Spleen (tissue), 7 donors: ENCODE measurements at regions not wholly inside any gene's neighbourhood (a gene's known extent, or its start where the extent isn't known, plus 50 kb on each side); places are given as distances from the start of the nearest gene placed in this dataset.

Source experiments
- CTCF ChIP-seq, 11 experiments: fragments of 200-600 bp in 7 of 11; fragments of 450-650 bp in 4 of 11; sonication (generic) in 4 of 11; IDR thresholded peaks in 8 of 11; conservative IDR thresholded peaks in 3 of 11; 1 replicate in 7 of 11; 2 replicates in 4 of 11; pipeline versions ENCODE4 v1.4.0 to v1.8.0; 2016 to 2021; ENCODE audit warnings: antibody characterized with exemption in 11 of 11, inconsistent platforms in 4 of 11, mild to moderate bottlenecking in 1 of 11
- POLR2A ChIP-seq, 3 donors: fragments of 450-650 bp; IDR thresholded peaks; one replicate each; pipeline ENCODE4 v1.5.1; 2017; ENCODE audit warnings: antibody characterized with exemption in 3 of 3, mild to moderate bottlenecking in 1 of 3
- POLR2AphosphoS5 ChIP-seq, 3 donors: sonication (generic); formaldehyde crosslinking; IDR thresholded peaks; one replicate each; pipeline ENCODE4 v1.5.1; 2017; ENCODE audit warnings: antibody characterized with exemption in 3 of 3
- donor health status: DM: no; HTN: no; CAD: no; lungs with moderate emphysema.
- donor health status: DM: no; HTN: no; CAD: no.
- donor health status: DM: no; HTN: no; CAD: no.

GRCh38 chr3:162973428-162973917, 1476.9 kb downstream of the OTOL1 start:
- TF ChIP-seq CTCF (IDR thresholded peaks at IDR 0.05 in 8 of 11, conservative IDR thresholded peaks at IDR 0.05 in 3 of 11) = no peak
- no peak for TF ChIP-seq POLR2A (IDR thresholded peaks at IDR 0.05)
- no peak for TF ChIP-seq POLR2AphosphoS5 (IDR thresholded peaks at IDR 0.05)
